ENCODE measurements at regions not wholly inside any gene's neighbourhood (a gene's known extent, or its start where the extent isn't known, plus 50 kb on each side); places are given as distances from the start of the nearest gene placed in this dataset.

DNA sequence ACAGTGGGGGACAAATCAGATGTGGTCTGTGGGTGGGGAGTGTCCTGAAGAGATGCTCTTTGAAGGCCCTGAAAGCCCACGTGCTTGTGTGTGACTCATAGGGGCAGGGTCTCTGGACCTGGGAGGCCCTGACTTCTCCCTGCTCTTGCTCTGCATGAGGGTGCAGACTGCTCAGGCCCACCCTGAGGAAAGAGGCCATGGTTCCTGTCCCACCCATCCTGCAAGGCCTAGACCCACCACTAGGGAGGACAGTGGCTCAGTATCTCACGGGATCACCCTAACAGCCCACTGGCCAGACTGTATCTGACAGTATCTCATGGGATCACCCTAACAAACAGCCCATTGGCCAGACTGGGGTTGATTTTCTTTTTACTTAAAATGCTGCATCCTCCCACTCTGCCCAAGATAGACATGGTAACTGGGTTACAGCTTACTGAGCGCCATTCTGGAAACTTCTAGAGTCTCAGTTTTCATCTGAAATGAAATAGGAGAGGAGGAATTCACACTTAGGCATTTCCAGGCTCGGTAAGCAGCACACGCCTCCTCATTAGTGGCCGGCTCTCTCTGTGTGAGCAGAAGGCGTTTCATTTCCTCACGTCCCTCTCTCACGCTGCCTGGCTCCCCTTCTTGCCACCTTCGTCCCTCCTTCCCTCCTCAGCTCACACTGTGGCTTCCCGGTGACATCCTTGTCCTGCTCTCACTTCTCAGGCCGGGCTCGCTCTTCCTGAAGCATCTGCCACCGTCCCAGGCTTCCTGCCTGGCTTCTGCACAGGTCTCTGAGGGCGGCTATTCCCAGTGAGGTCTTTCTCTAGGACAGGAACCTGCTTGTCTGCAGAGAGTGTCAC is 242.6 kb downstream of the GLRX3 start:
- Histone ChIP-seq H3K36me3 (no peaks in the 10 kb centered on the region), H3K27ac (no peak overlapping the region), H3K4me1 (no peaks in the 10 kb centered on the region), H3K27me3 (no peaks in the 10 kb centered on the region), H3K9me3 (peaks cover 0 to 21% (median 4%) of the 10 kb centered on the region in 3 donors), H3K4me3 (no peak overlapping the region)
- intact Hi-C loops (cut with DNase I), result no loop called here
- DNase-seq, result no peak
- 49 to 56% methylated on average over 12 to 15 of the region's 15 CpGs for WGBS, 2 donors
- no peak for TF ChIP-seq POLR2A (IDR thresholded peaks at IDR 0.05)
- TF ChIP-seq, protein P1, sequence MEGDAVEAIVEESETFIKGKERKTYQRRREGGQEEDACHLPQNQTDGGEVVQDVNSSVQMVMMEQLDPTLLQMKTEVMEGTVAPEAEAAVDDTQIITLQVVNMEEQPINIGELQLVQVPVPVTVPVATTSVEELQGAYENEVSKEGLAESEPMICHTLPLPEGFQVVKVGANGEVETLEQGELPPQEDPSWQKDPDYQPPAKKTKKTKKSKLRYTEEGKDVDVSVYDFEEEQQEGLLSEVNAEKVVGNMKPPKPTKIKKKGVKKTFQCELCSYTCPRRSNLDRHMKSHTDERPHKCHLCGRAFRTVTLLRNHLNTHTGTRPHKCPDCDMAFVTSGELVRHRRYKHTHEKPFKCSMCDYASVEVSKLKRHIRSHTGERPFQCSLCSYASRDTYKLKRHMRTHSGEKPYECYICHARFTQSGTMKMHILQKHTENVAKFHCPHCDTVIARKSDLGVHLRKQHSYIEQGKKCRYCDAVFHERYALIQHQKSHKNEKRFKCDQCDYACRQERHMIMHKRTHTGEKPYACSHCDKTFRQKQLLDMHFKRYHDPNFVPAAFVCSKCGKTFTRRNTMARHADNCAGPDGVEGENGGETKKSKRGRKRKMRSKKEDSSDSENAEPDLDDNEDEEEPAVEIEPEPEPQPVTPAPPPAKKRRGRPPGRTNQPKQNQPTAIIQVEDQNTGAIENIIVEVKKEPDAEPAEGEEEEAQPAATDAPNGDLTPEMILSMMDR (IDR thresholded peaks at IDR 0.05), result no peak

DNA sequence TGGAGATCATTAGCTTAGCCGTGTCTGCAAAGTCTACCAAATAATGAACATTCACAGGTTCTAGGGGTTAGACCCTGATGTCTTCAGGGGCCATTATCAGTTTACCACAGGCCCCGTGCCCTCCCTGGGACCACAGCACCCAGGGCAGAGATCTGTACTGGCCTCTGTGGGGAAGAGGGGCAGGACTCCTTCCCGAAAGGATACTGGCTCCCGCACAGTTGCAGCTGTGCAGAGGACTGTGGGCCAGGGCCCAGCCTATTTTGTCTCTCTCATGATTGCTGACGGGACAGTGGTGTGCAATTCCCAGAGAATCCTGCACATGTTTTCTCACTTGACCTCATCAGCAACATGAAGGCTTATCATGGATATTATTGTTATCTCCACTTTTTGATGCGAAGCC is 243.9 kb downstream of the GLRX3 start:
- intact Hi-C loops (cut with DNase I), result no loop called here
- Histone ChIP-seq H3K4me1 (no peaks in the 10 kb centered on the region), H3K9me3 (peaks cover 0 to 21% (median 4%) of the 10 kb centered on the region in 3 donors), H3K27ac (no peak overlapping the region), H3K4me3 (no peak overlapping the region), H3K36me3 (no peaks in the 10 kb centered on the region), H3K27me3 (no peaks in the 10 kb centered on the region)
- TF ChIP-seq, protein P1 (IDR thresholded peaks at IDR 0.05), result no peak
- no peak for TF ChIP-seq POLR2A (IDR thresholded peaks at IDR 0.05)
- WGBS, 2 donors, result 38% methylated on average over 1 to 6 of the region's 6 CpGs
- DNase-seq, result no peak

DNA sequence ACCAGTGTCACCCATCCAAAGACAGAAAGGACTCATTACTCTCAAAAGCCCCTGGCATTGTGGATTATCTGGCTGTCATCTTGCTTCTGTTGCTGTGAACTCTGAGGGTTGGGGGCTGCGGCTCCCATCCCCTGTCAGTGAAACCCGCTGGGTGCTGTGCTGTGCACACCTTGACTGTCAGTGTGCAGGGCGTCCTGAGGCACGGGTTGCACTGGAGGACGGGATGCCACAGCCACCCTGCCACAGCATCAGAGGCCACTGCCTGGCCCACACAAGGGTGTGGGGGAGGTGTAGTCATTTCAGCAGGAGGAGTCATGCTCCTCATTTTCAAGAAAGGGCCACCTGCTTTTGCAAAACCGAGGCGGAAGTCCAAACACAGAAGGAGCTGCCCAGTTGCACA is 245.8 kb downstream of the GLRX3 start:
- Histone ChIP-seq H3K9me3 (peaks cover 0 to 18% (median 4%) of the 10 kb centered on the region in 3 donors), H3K36me3 (no peaks in the 10 kb centered on the region), H3K4me3 (no peak overlapping the region), H3K4me1 (no peaks in the 10 kb centered on the region), H3K27ac (no peak overlapping the region), H3K27me3 (no peaks in the 10 kb centered on the region)
- intact Hi-C loops (cut with DNase I), result no loop called here
- DNase-seq, result no peak
- 74 to 95% methylated on average over 3 to 4 of the region's 7 CpGs for WGBS, 2 donors
- TF ChIP-seq, protein P1 (IDR thresholded peaks at IDR 0.05), result no peak
- no peak for TF ChIP-seq POLR2A (IDR thresholded peaks at IDR 0.05)

DNA sequence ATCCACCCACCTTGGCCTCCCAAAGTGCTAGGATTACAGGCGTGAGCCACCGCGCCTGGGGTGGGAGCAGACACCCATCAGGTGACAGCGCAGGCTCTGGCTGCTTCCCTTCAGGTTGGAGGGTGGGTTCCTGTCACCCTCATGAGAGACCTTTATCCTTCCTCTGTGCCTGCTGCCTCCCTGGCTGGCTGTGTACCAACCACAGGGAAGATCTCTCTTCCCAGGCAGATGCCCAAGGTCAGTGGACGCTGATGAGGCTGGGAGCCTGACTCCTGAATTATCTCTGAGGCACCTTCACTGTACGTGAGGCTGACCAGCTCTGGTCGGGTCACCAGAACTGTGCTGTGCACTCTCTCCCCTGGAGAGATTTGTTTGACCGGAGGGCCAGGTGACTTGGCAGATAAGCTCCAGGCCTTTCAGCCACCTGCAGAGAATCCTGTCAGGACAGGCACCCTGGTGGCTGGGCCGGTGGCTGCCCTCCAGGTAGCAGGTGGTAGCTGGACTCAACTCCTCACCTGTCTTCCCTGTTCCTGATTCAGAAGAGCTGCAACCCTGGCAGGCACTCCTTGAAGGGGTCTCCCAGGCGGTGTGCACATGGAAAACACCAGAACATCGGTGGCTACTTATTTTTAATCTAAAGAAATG is 251.9 kb downstream of the GLRX3 start:
- TF ChIP-seq, protein P1 (IDR thresholded peaks at IDR 0.05), result no peak
- no peak for TF ChIP-seq POLR2A (IDR thresholded peaks at IDR 0.05)
- no peak overlapping the region for H3K27ac ChIP-seq
- no peak overlapping the region for H3K4me3 ChIP-seq
- DNase-seq, result no peak
- intact Hi-C loops (cut with DNase I), result no loop called here
- no peaks in the 10 kb centered on the region for H3K36me3 ChIP-seq
- H3K27me3 ChIP-seq, result no peaks in the 10 kb centered on the region
- WGBS, 2 donors, result 51 to 62% methylated on average over 4 to 6 of the region's 11 CpGs
- peaks cover 0 to 22% (median 1%) of the 10 kb centered on the region in 3 donors for H3K9me3 ChIP-seq
- H3K4me1 ChIP-seq, result no peaks in the 10 kb centered on the region

DNA sequence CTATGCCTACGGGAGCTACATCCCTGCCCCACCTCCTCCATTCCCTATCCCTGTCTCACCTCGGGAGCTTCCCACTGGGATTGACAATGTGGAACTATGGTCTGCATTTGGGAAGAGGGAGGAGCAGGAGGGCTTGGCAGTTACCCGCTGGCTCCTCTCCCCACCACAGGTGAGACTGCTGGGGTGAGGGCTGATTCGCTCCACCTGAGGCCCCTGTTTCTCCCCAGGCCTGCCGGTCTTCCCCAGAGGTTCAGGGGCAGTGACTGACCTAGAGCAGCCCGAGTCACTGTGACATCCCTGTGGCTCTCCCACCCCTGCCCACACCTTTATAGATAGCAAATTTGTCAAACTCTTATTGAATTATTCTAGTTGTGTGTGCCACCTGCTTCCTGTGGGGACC is 252.6 kb downstream of the GLRX3 start:
- peaks cover 0 to 21% (median 4%) of the 10 kb centered on the region in 3 donors for H3K9me3 ChIP-seq
- H3K4me1 ChIP-seq, result no peaks in the 10 kb centered on the region
- no peaks in the 10 kb centered on the region for H3K27me3 ChIP-seq
- TF ChIP-seq POLR2A (IDR thresholded peaks at IDR 0.05), result no peak
- TF ChIP-seq, protein P1 (IDR thresholded peaks at IDR 0.05), result no peak
- intact Hi-C loops (cut with DNase I), result no loop called here
- H3K36me3 ChIP-seq, result no peaks in the 10 kb centered on the region
- H3K27ac ChIP-seq, result no peak overlapping the region
- WGBS, 2 donors, result 73 to 81% methylated on average over 4 to 6 of the region's 6 CpGs
- no peak overlapping the region for H3K4me3 ChIP-seq
- no peak for DNase-seq
